HG02763 (cell line): ENCODE measurements at regions not wholly inside any gene's neighbourhood (a gene's known extent, or its start where the extent isn't known, plus 50 kb on each side); places are given as distances from the start of the nearest gene placed in this dataset.

Experiments used
- ATAC-seq: cut with Tn5 transposase; IDR thresholded peaks from one replicate; pipeline ENCODE4 v1.9.1; 2021; ENCODE audit warnings: mild to moderate bottlenecking, moderate library complexity; ENCODE audit not compliant: unreplicated experiment

DNA sequence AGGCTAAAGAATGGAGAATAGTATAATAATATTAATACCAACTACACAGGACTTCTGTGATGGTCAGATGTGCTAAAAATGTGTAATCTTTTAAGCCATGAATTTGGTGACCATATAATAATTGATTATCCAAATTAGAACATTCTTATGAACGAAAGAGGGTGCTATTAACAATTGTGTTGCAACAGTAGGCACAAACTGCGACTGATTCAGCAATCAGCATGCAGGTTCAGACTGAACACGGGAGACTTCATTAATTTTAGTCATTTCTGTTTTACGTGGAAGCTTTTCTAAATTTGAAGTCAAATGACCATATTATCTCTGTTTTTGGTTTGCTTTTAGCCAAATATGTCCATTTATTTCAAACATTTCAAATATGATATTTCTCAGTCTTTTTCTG lies 54.6 kb upstream of the CHST9 start:
- no peak for ATAC-seq

GRCh38 chr18:27235218-27235870 lies 50.2 kb upstream of the CHST9 start:
- no peak for ATAC-seq
